GM12878 (cell line): ENCODE measurements at regions not wholly inside any gene's neighbourhood (a gene's known extent, or its start where the extent isn't known, plus 50 kb on each side); places are given as distances from the start of the nearest gene placed in this dataset.

Experiments
- ATAC-seq: fragments of 200-7000 bp; cut with Tn5 transposase; 3 replicates; pipeline ENCODE4 v1.9.1; 2020; ENCODE audit warnings: mild to moderate bottlenecking, moderate library complexity
- BruUV-seq: library from RNA; stranded (reverse); fragments of 400-500 nt; replicated peaks from 2 replicates; lab custom pipeline; 2021; lab: Mats Ljungman, UMichigan
- CTCF ChIA-PET: fragments of 300-600 bp; sonication (Branson Sonifier 250); formaldehyde crosslinking; extraction: SDS; loops from one replicate; lab custom pipeline; 2021; ENCODE audit warnings: inconsistent platforms; lab: Yijun Ruan, JAX
- POLR2A ChIA-PET: fragments of 350-600 bp; formaldehyde crosslinking; extraction: SDS; loops from one replicate; lab custom pipeline; 2021; ENCODE audit warnings: inconsistent platforms; lab: Charles Lee
- RAD21 ChIA-PET: fragments of 300-600 bp; sonication (Branson Sonifier 250); formaldehyde crosslinking; loops from one replicate; lab custom pipeline; 2023; ENCODE audit warnings: antibody characterized with exemption; ENCODE audit not compliant: unreplicated experiment; lab: Charles Lee
- SMC1A ChIA-PET: fragments of 300-600 bp; sonication (Branson Sonifier 250); formaldehyde crosslinking; loops from one replicate; lab custom pipeline; 2023; ENCODE audit not compliant: unreplicated experiment, uncharacterized antibody; lab: Charles Lee
- DNase-seq: peaks from one replicate; pipeline ENCODE4 v3.0.0-alpha.2; 2011; ENCODE audit warnings: low read depth, low spot score
- FAIRE-seq: peaks from 3 replicates; lab custom pipeline; 2011; peaks lifted over from hg19 to GRCh38; lab: Jason Lieb, UNC
- H2AFZ ChIP-seq: 2 replicates; pipeline ENCODE4 v1.6.0; 2011; ENCODE audit warnings: low read depth, low read length, control low read depth; ENCODE audit not compliant: control insufficient read depth
- H3K27ac ChIP-seq: 2 replicates; pipeline ENCODE4 v1.5.1; 2011; ENCODE audit warnings: control low read depth; ENCODE audit not compliant: control insufficient read depth, insufficient read depth
- H3K27me3 ChIP-seq, 2 experiments: replicated peaks in 1 of 2; 2 replicates each; pipeline versions ENCODE4 v1.6.0 to v1.6.1; 2011; ENCODE audit warnings: low read length in 1 of 2; ENCODE audit not compliant: control insufficient read depth in 2 of 2, insufficient read depth in 2 of 2
- H3K36me3 ChIP-seq, 2 experiments: 2 replicates each; pipeline ENCODE4 v1.5.1; 2011; ENCODE audit warnings: low read length in 1 of 2; ENCODE audit not compliant: control insufficient read depth in 2 of 2, insufficient read depth in 2 of 2
- H3K4me1 ChIP-seq: 2 replicates; pipeline ENCODE4 v1.6.1; 2011; ENCODE audit warnings: mild to moderate bottlenecking, low read length, moderate library complexity, mixed read lengths; ENCODE audit not compliant: control insufficient read depth, insufficient read depth
- H3K4me2 ChIP-seq: 2 replicates; pipeline ENCODE4 v1.6.0; 2011; ENCODE audit warnings: control low read depth; ENCODE audit not compliant: control insufficient read depth, insufficient read depth
- H3K4me3 ChIP-seq: fragments of 200-600 bp; sonication (generic); 2 replicates; pipeline ENCODE4 v1.5.1; 2016
- H3K79me2 ChIP-seq: 2 replicates; pipeline ENCODE4 v1.6.0; 2011; ENCODE audit warnings: low read length; ENCODE audit not compliant: control insufficient read depth, insufficient read depth
- H3K9ac ChIP-seq: 2 replicates; pipeline ENCODE4 v1.8.0; 2011; ENCODE audit warnings: low read length, control low read depth, mixed read lengths; ENCODE audit not compliant: control insufficient read depth, insufficient read depth
- H3K9me3 ChIP-seq: replicated peaks from 3 replicates; pipeline ENCODE4 v1.5.1; 2011; ENCODE audit warnings: mild to moderate bottlenecking, low read length; ENCODE audit not compliant: control insufficient read depth, insufficient read depth
- H4K20me1 ChIP-seq: 2 replicates; pipeline ENCODE4 v1.6.0; 2011; ENCODE audit not compliant: control insufficient read depth, insufficient read depth
- ASH2L ChIP-seq: fragments of 300-600, 200-600 bp; sonication (generic); IDR thresholded peaks from 2 replicates; pipeline ENCODE4 v1.6.1; 2017; ENCODE audit warnings: low read depth, mild to moderate bottlenecking, borderline replicate concordance
- FOS ChIP-seq: IDR thresholded peaks from 3 replicates; pipeline ENCODE4 v1.6.1; 2011; ENCODE audit warnings: borderline replicate concordance; ENCODE audit not compliant: insufficient read length; ENCODE audit errors: extremely low read depth
- HSF1 ChIP-seq: fragments of 150-350 bp; IDR thresholded peaks from 2 replicates; pipeline ENCODE4 v1.6.1; 2014; ENCODE audit warnings: mild to moderate bottlenecking, low read depth, low read length
- JUNB ChIP-seq: IDR thresholded peaks from 2 replicates; pipeline ENCODE4 v1.6.1; 2016; ENCODE audit warnings: antibody characterized with exemption, mild to moderate bottlenecking
- NFYA ChIP-seq: IDR thresholded peaks from 2 replicates; pipeline ENCODE4 v1.6.1; 2011; ENCODE audit warnings: low read depth, mild to moderate bottlenecking, low read length, improper control_type of control experiment, borderline replicate concordance
- NR2F1 ChIP-seq: fragments of 450-650 bp; conservative IDR thresholded peaks from 2 replicates; pipeline ENCODE4 v1.6.1; 2017; ENCODE audit warnings: mild to moderate bottlenecking
- POLR2A ChIP-seq: IDR thresholded peaks from 2 replicates; pipeline ENCODE4 v1.6.1; 2011; ENCODE audit warnings: low read depth, mild to moderate bottlenecking, low read length
- RB1 ChIP-seq: fragments of 450-650 bp; formaldehyde crosslinking; IDR thresholded peaks from 2 replicates; pipeline ENCODE4 v1.6.1; 2017; ENCODE audit warnings: mild to moderate bottlenecking, borderline replicate concordance
- SMARCA5 ChIP-seq: fragments of 450-650 bp; IDR thresholded peaks from 2 replicates; pipeline ENCODE4 v1.6.1; 2017; ENCODE audit warnings: mild to moderate bottlenecking
- SREBF2 ChIP-seq: IDR thresholded peaks from 2 replicates; pipeline ENCODE4 v1.6.1; 2012; ENCODE audit warnings: mild to moderate bottlenecking, low read length
- SRF ChIP-seq, 2 experiments: IDR thresholded peaks; 2 replicates each; pipeline ENCODE4 v1.6.1; 2011; ENCODE audit warnings: low read depth in 2 of 2, low read length in 2 of 2, mild to moderate bottlenecking in 1 of 2, moderate library complexity in 1 of 2
- YBX1 ChIP-seq: fragments of 450-650 bp; IDR thresholded peaks from 2 replicates; pipeline ENCODE4 v1.6.1; 2016; ENCODE audit warnings: antibody characterized with exemption
- ZBTB11 ChIP-seq: fragments of 450-650 bp; formaldehyde crosslinking; IDR thresholded peaks from 2 replicates; pipeline ENCODE4 v1.5.0; 2022; ENCODE audit warnings: mild to moderate bottlenecking, missing genetic modification characterization
- ZNF207 ChIP-seq: fragments of 450-650 bp; IDR thresholded peaks from 2 replicates; pipeline ENCODE4 v1.6.1; 2014; ENCODE audit warnings: antibody characterized with exemption, mild to moderate bottlenecking, borderline replicate concordance
- in situ Hi-C: fragments of 300-500 bp; cut with MboI; formaldehyde crosslinking; loops from 9 replicates; pipeline ENCODE4 v1.14.3; 2018; ENCODE audit warnings: mixed read lengths
- intact Hi-C: fragments of 100-400 bp; cut with micrococcal nuclease; formaldehyde crosslinking; loops from one replicate; pipeline ENCODE4 v1.14.2; 2022; ENCODE audit not compliant: unreplicated experiment
- TF ChIP-seq, protein P1 (sequence below): fragments of 150-350 bp; IDR thresholded peaks from 2 replicates; pipeline ENCODE4 v1.6.1; 2016; ENCODE audit warnings: low read depth, low read length
- TF ChIP-seq, protein P2 (sequence below): IDR thresholded peaks from 2 replicates; pipeline ENCODE4 v1.6.1; 2011; ENCODE audit warnings: borderline replicate concordance, low read depth, mild to moderate bottlenecking, moderate library complexity, mixed read lengths, low read length; ENCODE audit not compliant: insufficient read depth; ENCODE audit errors: extremely low read length

GRCh38 chr9:20186823-20187222 is 398.0 kb upstream of the SLC24A2 start:
- intact Hi-C loops (no loop called here), in situ Hi-C loops (no loop called here)
- BruUV-seq: no TSS peak
- no peaks in the 10 kb centered on the region for H3K79me2 ChIP-seq
- no peaks in the 10 kb centered on the region for H4K20me1 ChIP-seq
- ChIA-PET SMC1A (no interaction called here), RAD21 (no interaction called here), POLR2A (no interaction called here), CTCF (no interaction called here)
- FAIRE-seq (no peak), DNase-seq (no peak), ATAC-seq (no peak)
- H3K4me3 ChIP-seq: no peak overlapping the region
- H3K9ac ChIP-seq: no peak overlapping the region
- H3K36me3 ChIP-seq: no peaks in the 10 kb centered on the region
- no peak overlapping the region for H2AFZ ChIP-seq
- no peaks in the 10 kb centered on the region for H3K4me1 ChIP-seq
- no peak overlapping the region for H3K4me2 ChIP-seq
- no peaks in the 10 kb centered on the region for H3K9me3 ChIP-seq
- H3K27me3 ChIP-seq: 0 out of 4 replicates have a peak, but pooled peaks cover 0 to 3% of the 10 kb centered on the region in 2 experiments
- TF ChIP-seq POLR2A (no peak), ASH2L (no peak), SRF (IDR thresholded peaks at IDR 0.05; ENCODE audit: low read depth in 2 of 2, low read length in 2 of 2) (no peak), RB1 (no peak), ZNF207 (no peak), HSF1 (no peak), YBX1 (no peak), NFYA (no peak), JUNB (no peak), ZBTB11 (no peak), FOS (no peak), SREBF2 (no peak), SMARCA5 (no peak), NR2F1 (no peak)
- TF ChIP-seq, protein P1, sequence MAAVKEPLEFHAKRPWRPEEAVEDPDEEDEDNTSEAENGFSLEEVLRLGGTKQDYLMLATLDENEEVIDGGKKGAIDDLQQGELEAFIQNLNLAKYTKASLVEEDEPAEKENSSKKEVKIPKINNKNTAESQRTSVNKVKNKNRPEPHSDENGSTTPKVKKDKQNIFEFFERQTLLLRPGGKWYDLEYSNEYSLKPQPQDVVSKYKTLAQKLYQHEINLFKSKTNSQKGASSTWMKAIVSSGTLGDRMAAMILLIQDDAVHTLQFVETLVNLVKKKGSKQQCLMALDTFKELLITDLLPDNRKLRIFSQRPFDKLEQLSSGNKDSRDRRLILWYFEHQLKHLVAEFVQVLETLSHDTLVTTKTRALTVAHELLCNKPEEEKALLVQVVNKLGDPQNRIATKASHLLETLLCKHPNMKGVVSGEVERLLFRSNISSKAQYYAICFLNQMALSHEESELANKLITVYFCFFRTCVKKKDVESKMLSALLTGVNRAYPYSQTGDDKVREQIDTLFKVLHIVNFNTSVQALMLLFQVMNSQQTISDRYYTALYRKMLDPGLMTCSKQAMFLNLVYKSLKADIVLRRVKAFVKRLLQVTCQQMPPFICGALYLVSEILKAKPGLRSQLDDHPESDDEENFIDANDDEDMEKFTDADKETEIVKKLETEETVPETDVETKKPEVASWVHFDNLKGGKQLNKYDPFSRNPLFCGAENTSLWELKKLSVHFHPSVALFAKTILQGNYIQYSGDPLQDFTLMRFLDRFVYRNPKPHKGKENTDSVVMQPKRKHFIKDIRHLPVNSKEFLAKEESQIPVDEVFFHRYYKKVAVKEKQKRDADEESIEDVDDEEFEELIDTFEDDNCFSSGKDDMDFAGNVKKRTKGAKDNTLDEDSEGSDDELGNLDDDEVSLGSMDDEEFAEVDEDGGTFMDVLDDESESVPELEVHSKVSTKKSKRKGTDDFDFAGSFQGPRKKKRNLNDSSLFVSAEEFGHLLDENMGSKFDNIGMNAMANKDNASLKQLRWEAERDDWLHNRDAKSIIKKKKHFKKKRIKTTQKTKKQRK: no peak
- TF ChIP-seq, protein P2, sequence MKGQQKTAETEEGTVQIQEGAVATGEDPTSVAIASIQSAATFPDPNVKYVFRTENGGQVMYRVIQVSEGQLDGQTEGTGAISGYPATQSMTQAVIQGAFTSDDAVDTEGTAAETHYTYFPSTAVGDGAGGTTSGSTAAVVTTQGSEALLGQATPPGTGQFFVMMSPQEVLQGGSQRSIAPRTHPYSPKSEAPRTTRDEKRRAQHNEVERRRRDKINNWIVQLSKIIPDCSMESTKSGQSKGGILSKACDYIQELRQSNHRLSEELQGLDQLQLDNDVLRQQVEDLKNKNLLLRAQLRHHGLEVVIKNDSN: no peak
- H3K27ac ChIP-seq: no peak overlapping the region
